Trophoblast cell (in vitro differentiated cells and primary cell): ENCODE measurements at regions not wholly inside any gene's neighbourhood (a gene's known extent, or its start where the extent isn't known, plus 50 kb on each side); places are given as distances from the start of the nearest gene placed in this dataset.

Experiments used
- DNase-seq, 2 donors: peaks; one replicate each; pipeline ENCODE4 v3.0.0-alpha.2; 2016
- H2AFZ ChIP-seq: 2 replicates; pipeline ENCODE4 v1.6.1; 2013; ENCODE audit warnings: low read length, moderate library complexity, mild to moderate bottlenecking; ENCODE audit not compliant: insufficient read depth, poor library complexity
- H2AK5ac ChIP-seq: 2 replicates; pipeline ENCODE4 v1.6.1; 2013; ENCODE audit warnings: mild to moderate bottlenecking, low read length
- H2BK120ac ChIP-seq: 2 replicates; pipeline ENCODE4 v1.6.1; 2013; ENCODE audit warnings: low read length, mild to moderate bottlenecking, moderate library complexity; ENCODE audit not compliant: insufficient read depth, poor library complexity
- H2BK12ac ChIP-seq: 2 replicates; pipeline ENCODE4 v1.6.1; 2013; ENCODE audit warnings: mild to moderate bottlenecking, low read length, moderate library complexity
- H2BK5ac ChIP-seq: 2 replicates; pipeline ENCODE4 v1.6.1; 2013; ENCODE audit warnings: low read length, low read depth, moderate library complexity, mild to moderate bottlenecking; ENCODE audit not compliant: poor library complexity
- H3K14ac ChIP-seq: 2 replicates; pipeline ENCODE4 v1.6.1; 2013; ENCODE audit warnings: mild to moderate bottlenecking, low read length
- H3K18ac ChIP-seq: 2 replicates; pipeline ENCODE4 v1.6.1; 2013; ENCODE audit warnings: mild to moderate bottlenecking, low read length
- H3K23ac ChIP-seq: 2 replicates; pipeline ENCODE4 v1.6.1; 2013; ENCODE audit warnings: low read length
- H3K27ac ChIP-seq: 2 replicates; pipeline ENCODE4 v1.5.1; 2013; ENCODE audit warnings: low read depth, mild to moderate bottlenecking, inconsistent platforms, low read length, moderate library complexity
- H3K27me3 ChIP-seq: 2 replicates; pipeline ENCODE4 v1.6.1; 2013; ENCODE audit warnings: inconsistent platforms, mild to moderate bottlenecking, low read length, moderate library complexity; ENCODE audit not compliant: insufficient read depth
- H3K36me3 ChIP-seq, 2 experiments: 1 replicate in 1 of 2; 2 replicates in 1 of 2; pipeline ENCODE4 v1.6.1; 2013; ENCODE audit warnings: low read length in 2 of 2, mild to moderate bottlenecking in 2 of 2, moderate library complexity in 1 of 2; ENCODE audit not compliant: insufficient read depth in 2 of 2, control insufficient read depth in 1 of 2
- H3K4ac ChIP-seq: 2 replicates; pipeline ENCODE4 v1.6.1; 2013; ENCODE audit warnings: low read depth, mild to moderate bottlenecking, low read length, moderate library complexity
- H3K4me1 ChIP-seq, 2 experiments: 1 replicate in 1 of 2; 2 replicates in 1 of 2; pipeline ENCODE4 v1.6.1; 2013; ENCODE audit warnings: low read length in 2 of 2, mild to moderate bottlenecking in 2 of 2, moderate library complexity in 1 of 2; ENCODE audit not compliant: insufficient read depth in 2 of 2, control insufficient read depth in 1 of 2
- H3K4me2 ChIP-seq: 2 replicates; pipeline ENCODE4 v1.6.1; 2013; ENCODE audit warnings: inconsistent platforms, mild to moderate bottlenecking, low read length, moderate library complexity
- H3K4me3 ChIP-seq: 2 replicates; pipeline ENCODE4 v1.5.1; 2013; ENCODE audit warnings: mild to moderate bottlenecking, low read depth, low read length, inconsistent platforms
- H3K79me1 ChIP-seq: one replicate; pipeline ENCODE4 v1.6.1; 2013; ENCODE audit warnings: low read length
- H3K79me2 ChIP-seq: 2 replicates; pipeline ENCODE4 v1.6.1; 2013; ENCODE audit warnings: low read length, mild to moderate bottlenecking; ENCODE audit not compliant: control insufficient read depth, insufficient read depth, poor library complexity
- H3K9ac ChIP-seq: 2 replicates; pipeline ENCODE4 v1.6.1; 2013; ENCODE audit warnings: mild to moderate bottlenecking, low read length
- H3K9me3 ChIP-seq: 2 replicates; pipeline ENCODE4 v1.6.1; 2013; ENCODE audit warnings: low read depth, mild to moderate bottlenecking, control low read depth, inconsistent platforms, low read length; ENCODE audit not compliant: insufficient read depth
- H4K12ac ChIP-seq: 2 replicates; pipeline ENCODE4 v1.6.1; 2013; ENCODE audit warnings: low read depth, mild to moderate bottlenecking, low read length, moderate library complexity
- H4K8ac ChIP-seq: 2 replicates; pipeline ENCODE4 v1.6.1; 2013; ENCODE audit warnings: low read depth, mild to moderate bottlenecking, low read length, moderate library complexity
- H4K91ac ChIP-seq: one replicate; pipeline ENCODE4 v1.6.1; 2013; ENCODE audit warnings: low read depth, mild to moderate bottlenecking, low read length, moderate library complexity
- WGBS: extraction: QIAGEN DNeasy Blood & Tissue Kit; methylation state at CpG from one replicate; pipeline ENCODE4 v1.1.7; 2013; ENCODE audit warnings: missing lambda C conversion rate; ENCODE audit not compliant: insufficient read length, insufficient coverage; ENCODE audit errors: extremely low coverage; 5-methylcytosine and 5-hydroxymethylcytosine counted together

DNA sequence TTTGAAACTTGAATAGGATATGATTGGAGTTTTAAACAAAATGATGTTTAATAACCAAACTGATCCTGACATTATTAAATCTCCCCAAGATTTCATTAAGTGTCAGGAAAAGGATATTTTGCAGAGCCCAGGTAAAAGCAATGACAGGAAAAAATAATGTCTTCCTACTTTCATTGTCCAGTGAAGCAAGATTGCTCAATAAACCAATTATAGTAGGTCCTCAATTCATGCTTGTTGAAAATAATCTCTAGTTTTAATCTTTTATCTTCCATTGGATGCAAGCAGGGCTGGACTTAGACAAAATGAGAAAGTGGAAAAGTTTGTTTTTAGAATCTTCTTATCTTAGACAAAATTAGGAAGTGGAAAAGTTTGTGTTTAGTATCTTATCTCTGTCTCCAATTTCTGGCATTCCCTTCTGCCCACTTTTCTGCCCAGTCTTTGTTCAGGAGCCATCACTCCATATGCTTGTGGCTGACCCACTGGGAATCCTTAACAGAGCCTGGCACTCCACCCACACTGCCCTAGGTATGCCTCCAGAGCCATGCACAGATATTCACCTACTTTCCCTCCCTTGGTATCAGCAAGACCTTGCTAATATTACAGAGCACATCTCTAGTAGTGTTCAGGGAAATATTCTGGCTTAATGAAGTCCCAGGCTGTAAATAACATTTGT is 57.0 kb upstream of the CARMIL1 start:
- H3K9me3 ChIP-seq: no peaks in the 10 kb centered on the region
- no peak overlapping the region for H2BK5ac ChIP-seq
- H3K18ac ChIP-seq: no peak overlapping the region
- H3K27me3 ChIP-seq: no peaks in the 10 kb centered on the region
- peak overlapping the region; percentile 79 for H4K91ac ChIP-seq
- H3K27ac ChIP-seq: peak overlapping the region; percentile 41
- peaks cover 3% of the 10 kb centered on the region for H3K79me2 ChIP-seq
- H3K4me1 ChIP-seq: peaks cover 20 to 24% of the 10 kb centered on the region in 2 experiments
- DNase-seq: no peak
- no peak overlapping the region for H3K4me3 ChIP-seq
- H2BK120ac ChIP-seq: no peak overlapping the region
- no peaks in the 10 kb centered on the region for H3K36me3 ChIP-seq
- no peak overlapping the region for H2AFZ ChIP-seq
- peak overlapping the region; percentile 52 for H3K4ac ChIP-seq
- H3K79me1 ChIP-seq: peaks cover 23% of the 10 kb centered on the region
- H3K4me2 ChIP-seq: no peak overlapping the region
- H3K9ac ChIP-seq: no peak overlapping the region
- H2BK12ac ChIP-seq: peak overlapping the region; percentile 82
- peak overlapping the region; percentile 67 for H3K14ac ChIP-seq
- no peak overlapping the region for H3K23ac ChIP-seq
- H4K12ac ChIP-seq: no peak overlapping the region
- peak overlapping the region; percentile 79 for H2AK5ac ChIP-seq
- H4K8ac ChIP-seq: no peak overlapping the region

DNA sequence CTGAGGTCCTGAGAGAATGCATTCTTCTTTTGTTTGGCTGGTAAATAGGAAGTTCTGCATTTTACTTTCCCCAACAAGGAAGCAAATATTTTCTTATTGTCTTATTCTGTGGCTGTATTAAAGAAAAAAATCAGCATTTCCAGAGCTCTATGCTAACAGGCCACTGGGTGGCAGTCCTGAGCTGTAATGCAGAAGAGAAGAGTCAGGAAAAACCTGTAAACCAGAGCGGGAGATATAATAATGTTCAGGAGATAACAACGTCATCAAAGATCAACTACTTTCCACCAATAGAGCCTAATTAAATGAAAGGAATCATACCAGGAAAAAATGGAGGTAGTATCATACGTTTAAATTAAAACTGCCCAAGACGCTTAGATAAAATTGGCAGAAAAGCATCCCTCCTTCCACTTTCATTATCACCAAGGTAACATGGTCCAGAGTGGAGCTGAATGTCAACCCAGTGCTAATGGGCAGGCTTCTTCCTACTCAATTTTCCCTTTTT is 55.6 kb upstream of the CARMIL1 start:
- WGBS: no CpG with 5 or more reads among the region's 4 CpGs

DNA sequence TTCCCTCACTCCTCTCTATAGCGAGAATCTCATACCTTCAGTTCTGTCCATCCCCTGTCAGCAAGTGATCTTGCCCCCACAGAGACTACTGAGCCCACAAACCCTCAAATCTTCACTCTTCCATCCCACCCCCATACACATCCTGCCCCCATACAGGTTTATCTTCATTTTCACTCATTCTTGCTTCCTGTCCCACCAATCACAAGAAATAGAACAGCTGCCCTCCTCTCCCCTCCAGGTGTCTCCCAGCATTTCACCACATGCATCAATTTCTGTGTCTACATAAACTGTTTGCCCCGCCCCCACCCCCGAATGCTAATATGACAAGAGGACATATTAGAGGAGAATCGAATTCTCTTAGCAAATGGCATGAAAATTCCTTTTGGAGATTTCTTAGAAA is 54.9 kb upstream of the CARMIL1 start:
- no peaks in the 10 kb centered on the region for H3K27me3 ChIP-seq
- H3K79me2 ChIP-seq: no peaks in the 10 kb centered on the region
- no peak overlapping the region for H3K4me2 ChIP-seq
- no peak overlapping the region for H4K12ac ChIP-seq
- H3K4me1 ChIP-seq: peaks cover 6 to 9% of the 10 kb centered on the region in 2 experiments
- DNase-seq: no peak
- no peak overlapping the region for H3K18ac ChIP-seq
- H4K91ac ChIP-seq: no peak overlapping the region
- H3K9me3 ChIP-seq: no peaks in the 10 kb centered on the region
- H3K27ac ChIP-seq: no peak overlapping the region
- no peak overlapping the region for H4K8ac ChIP-seq
- no peak overlapping the region for H3K4me3 ChIP-seq
- no peak overlapping the region for H2AK5ac ChIP-seq
- H2BK12ac ChIP-seq: peak overlapping the region; percentile 36
- no peak overlapping the region for H3K4ac ChIP-seq
- no peaks in the 10 kb centered on the region for H3K36me3 ChIP-seq
- no peak overlapping the region for H3K9ac ChIP-seq
- WGBS: no CpG with 5 or more reads among the region's 4 CpGs
- H2BK120ac ChIP-seq: peak overlapping the region; percentile 24
- no peak overlapping the region for H2AFZ ChIP-seq
- no peak overlapping the region for H3K23ac ChIP-seq
- H3K79me1 ChIP-seq: peaks cover 11% of the 10 kb centered on the region
- H3K14ac ChIP-seq: no peak overlapping the region
- H2BK5ac ChIP-seq: no peak overlapping the region

More for the DNA sequence above, 55.6 kb upstream of the CARMIL1 start:
- no peak overlapping the region for H2AK5ac ChIP-seq
- H3K4me1 ChIP-seq: peaks cover 6 to 11% of the 10 kb centered on the region in 2 experiments
- no peaks in the 10 kb centered on the region for H3K79me2 ChIP-seq
- no peak overlapping the region for H3K27ac ChIP-seq
- H3K79me1 ChIP-seq: peaks cover 12% of the 10 kb centered on the region
- DNase-seq: peak; percentile 52 to 90
- H3K14ac ChIP-seq: peak overlapping the region; percentile 81
- H3K27me3 ChIP-seq: no peaks in the 10 kb centered on the region
- peak overlapping the region; percentile 75 for H2BK12ac ChIP-seq
- peak overlapping the region; percentile 31 for H2BK120ac ChIP-seq
- H3K9ac ChIP-seq: no peak overlapping the region
- H2AFZ ChIP-seq: no peak overlapping the region
- H3K18ac ChIP-seq: no peak overlapping the region
- H3K9me3 ChIP-seq: no peaks in the 10 kb centered on the region
- no peak overlapping the region for H3K4me3 ChIP-seq
- no peak overlapping the region for H3K4ac ChIP-seq
- H4K8ac ChIP-seq: no peak overlapping the region
- no peak overlapping the region for H3K4me2 ChIP-seq
- no peak overlapping the region for H3K23ac ChIP-seq
- H2BK5ac ChIP-seq: no peak overlapping the region
- no peak overlapping the region for H4K91ac ChIP-seq
- H3K36me3 ChIP-seq: no peaks in the 10 kb centered on the region
- no peak overlapping the region for H4K12ac ChIP-seq

- Histone ChIP-seq H3K14ac (no peak overlapping the region), H2BK120ac (no peak overlapping the region), H3K27me3 (no peaks in the 10 kb centered on the region), H3K9me3 (no peaks in the 10 kb centered on the region), H3K79me1 (peaks cover 9% of the 10 kb centered on the region), H3K4me2 (no peak overlapping the region), H4K12ac (no peak overlapping the region), H2AFZ (no peak overlapping the region), H2BK12ac (no peak overlapping the region), H2BK5ac (no peak overlapping the region), H4K91ac (no peak overlapping the region), H3K4ac (no peak overlapping the region), H3K36me3 (no peaks in the 10 kb centered on the region), H3K23ac (no peak overlapping the region), H3K18ac (no peak overlapping the region), H3K4me1 (peaks cover 4 to 10% of the 10 kb centered on the region in 2 experiments), H3K27ac (no peak overlapping the region), H3K9ac (no peak overlapping the region), H2AK5ac (no peak overlapping the region), H3K4me3 (no peak overlapping the region), H4K8ac (no peak overlapping the region), H3K79me2 (no peaks in the 10 kb centered on the region)
- DNase-seq: no peak
These were observed 51.3 kb upstream of the CARMIL1 start for GRCh38 chr6:25227854-25228253.
